ENCODE measurements at regions not wholly inside any gene's neighbourhood (a gene's known extent, or its start where the extent isn't known, plus 50 kb on each side); places are given as distances from the start of the nearest gene placed in this dataset.

GRCh38 chr3:19029837-19030521 is 118.3 kb upstream of the KCNH8 start:
- no peak overlapping the region for H3K4me3 ChIP-seq (ENCODE audit: low read depth, low read length)
- TF ChIP-seq, protein P1, sequence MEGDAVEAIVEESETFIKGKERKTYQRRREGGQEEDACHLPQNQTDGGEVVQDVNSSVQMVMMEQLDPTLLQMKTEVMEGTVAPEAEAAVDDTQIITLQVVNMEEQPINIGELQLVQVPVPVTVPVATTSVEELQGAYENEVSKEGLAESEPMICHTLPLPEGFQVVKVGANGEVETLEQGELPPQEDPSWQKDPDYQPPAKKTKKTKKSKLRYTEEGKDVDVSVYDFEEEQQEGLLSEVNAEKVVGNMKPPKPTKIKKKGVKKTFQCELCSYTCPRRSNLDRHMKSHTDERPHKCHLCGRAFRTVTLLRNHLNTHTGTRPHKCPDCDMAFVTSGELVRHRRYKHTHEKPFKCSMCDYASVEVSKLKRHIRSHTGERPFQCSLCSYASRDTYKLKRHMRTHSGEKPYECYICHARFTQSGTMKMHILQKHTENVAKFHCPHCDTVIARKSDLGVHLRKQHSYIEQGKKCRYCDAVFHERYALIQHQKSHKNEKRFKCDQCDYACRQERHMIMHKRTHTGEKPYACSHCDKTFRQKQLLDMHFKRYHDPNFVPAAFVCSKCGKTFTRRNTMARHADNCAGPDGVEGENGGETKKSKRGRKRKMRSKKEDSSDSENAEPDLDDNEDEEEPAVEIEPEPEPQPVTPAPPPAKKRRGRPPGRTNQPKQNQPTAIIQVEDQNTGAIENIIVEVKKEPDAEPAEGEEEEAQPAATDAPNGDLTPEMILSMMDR (IDR thresholded peaks at IDR 0.05; ENCODE audit: insufficient read depth, low read length, missing control alignments) = no peak
- ChIA-PET POLR2A (no interaction called here), CTCF (no interaction called here)
- no peak for DNase-seq (ENCODE audit: low read depth, low spot score)

DNA sequence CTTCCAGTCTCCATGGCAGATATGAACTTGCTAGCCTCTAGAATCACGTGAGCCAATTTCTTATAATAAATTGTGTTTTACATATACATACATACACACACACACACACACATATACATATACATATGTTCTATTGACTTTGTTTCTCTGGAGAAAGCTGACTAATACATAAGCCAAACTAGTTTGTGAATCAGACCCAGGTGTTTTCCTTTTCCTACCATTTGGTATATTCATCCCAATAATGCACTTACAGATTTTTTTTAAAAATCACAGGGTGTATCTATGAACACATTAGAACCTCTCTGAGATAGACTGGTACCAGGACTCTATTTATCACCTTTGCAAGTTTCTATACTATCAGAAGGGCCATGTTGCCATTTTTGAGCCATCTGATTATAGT is 122.9 kb upstream of the KCNH8 start:
- no peak for DNase-seq (ENCODE audit: low read depth, low spot score)
- H3K4me3 ChIP-seq (ENCODE audit: low read depth, low read length) = no peak overlapping the region
- ChIA-PET POLR2A (no interaction called here), CTCF (no interaction called here)
- TF ChIP-seq, protein P1 (IDR thresholded peaks at IDR 0.05; ENCODE audit: insufficient read depth, low read length, missing control alignments) = no peak

- H3K4me3 ChIP-seq (ENCODE audit: low read depth, low read length) = no peak overlapping the region
- TF ChIP-seq, protein P1 (IDR thresholded peaks at IDR 0.05; ENCODE audit: insufficient read depth, low read length, missing control alignments) = no peak
- ChIA-PET CTCF (no interaction called here), POLR2A (no interaction called here)
- DNase-seq (ENCODE audit: low read depth, low spot score) = no peak
Observed at GRCh38 chr3:19022546-19022945, 125.8 kb upstream of the KCNH8 start.

- CTCF ChIA-PET = no interaction called here
- POLR2A ChIA-PET = no interaction called here
- TF ChIP-seq, protein P1 (IDR thresholded peaks at IDR 0.05; ENCODE audit: insufficient read depth, low read length, missing control alignments) = no peak
- no peak for DNase-seq (ENCODE audit: low read depth, low spot score)
- H3K4me3 ChIP-seq (ENCODE audit: low read depth, low read length) = no peak overlapping the region
Observed at GRCh38 chr3:19016851-19017250, 131.5 kb upstream of the KCNH8 start.

DNA sequence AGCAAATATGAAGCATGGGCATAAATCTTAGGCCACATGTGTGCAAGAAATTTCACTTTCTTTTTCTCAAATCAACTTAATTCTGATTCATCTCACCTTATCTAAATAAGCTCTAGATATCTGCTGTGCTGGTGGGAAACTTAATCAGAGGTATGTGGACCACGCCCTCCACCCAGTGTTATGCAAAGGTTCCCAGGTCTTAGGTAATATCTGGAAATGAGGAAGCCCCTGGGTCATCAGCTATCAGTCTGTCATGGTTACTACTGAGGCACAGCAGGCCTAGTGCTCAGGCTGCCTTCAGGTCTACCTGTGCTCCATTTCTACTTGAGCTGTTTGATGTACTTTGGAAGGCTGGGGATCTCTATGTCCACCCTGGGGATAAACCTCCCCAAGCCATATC is 134.4 kb upstream of the KCNH8 start:
- TF ChIP-seq, protein P1 (IDR thresholded peaks at IDR 0.05; ENCODE audit: insufficient read depth, low read length, missing control alignments) = no peak
- no peak overlapping the region for H3K4me3 ChIP-seq (ENCODE audit: low read depth, low read length)
- no peak for DNase-seq (ENCODE audit: low read depth, low spot score)
- ChIA-PET POLR2A (no interaction called here), CTCF (no interaction called here)

DNA sequence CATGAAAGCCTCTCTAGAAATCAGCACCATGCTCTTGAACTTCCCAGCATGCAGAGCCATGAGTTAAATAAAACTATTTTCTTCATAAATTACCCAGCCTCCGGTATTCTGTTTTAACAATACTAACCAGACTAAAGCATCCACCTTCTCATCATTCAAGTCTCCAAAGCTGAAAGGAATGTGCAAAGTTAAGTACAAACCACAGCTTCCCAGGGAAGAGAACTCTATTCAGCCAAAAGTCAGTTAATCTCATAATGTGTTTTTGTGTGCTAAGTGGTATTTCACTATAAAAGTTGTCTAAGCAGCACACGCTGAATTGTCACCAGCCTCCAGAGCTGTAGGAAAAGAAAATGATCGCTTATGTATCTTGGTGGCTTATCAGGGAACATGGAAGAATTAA is 135.5 kb upstream of the KCNH8 start:
- ChIA-PET POLR2A (no interaction called here), CTCF (no interaction called here)
- no peak overlapping the region for H3K4me3 ChIP-seq (ENCODE audit: low read depth, low read length)
- TF ChIP-seq, protein P1 (IDR thresholded peaks at IDR 0.05; ENCODE audit: insufficient read depth, low read length, missing control alignments) = no peak
- no peak for DNase-seq (ENCODE audit: low read depth, low spot score)

Data from AG04449 (cell line).